Left lung (tissue), 4 donors: ENCODE measurements at regions not wholly inside any gene's neighbourhood (a gene's known extent, or its start where the extent isn't known, plus 50 kb on each side); places are given as distances from the start of the nearest gene placed in this dataset.

ENCODE experiments used
- ATAC-seq: fragments of 200-7000 bp; cut with Tn5 transposase; one replicate; pipeline ENCODE4 v1.9.1; 2020; ENCODE audit warnings: moderate library complexity
- DNase-seq, 4 donors: peaks; one replicate each; pipeline ENCODE4 v3.0.0-alpha.2; 2013 to 2020
- H3K27ac ChIP-seq, 2 donors: fragments of 200-600 bp; sonication (generic) in 1 of 2; one replicate each; pipeline versions ENCODE4 v1.5.0 to v1.8.0; 2020 to 2021
- H3K27me3 ChIP-seq, 2 donors: fragments of 200-600 bp; sonication (generic) in 1 of 2; one replicate each; pipeline versions ENCODE4 v1.5.0 to v1.8.0; 2020 to 2021
- H3K36me3 ChIP-seq, 2 donors: fragments of 200-600 bp; sonication (generic) in 1 of 2; one replicate each; pipeline versions ENCODE4 v1.5.0 to v1.8.0; 2020 to 2021
- H3K4me1 ChIP-seq, 2 donors: fragments of 200-600 bp; one replicate each; pipeline ENCODE4 v1.8.0; 2021
- H3K4me3 ChIP-seq, 2 donors: fragments of 200-600 bp; sonication (generic) in 1 of 2; one replicate each; pipeline versions ENCODE4 v1.5.0 to v1.8.0; 2020 to 2021; ENCODE audit warnings: mild to moderate bottlenecking in 1 of 2
- H3K9me3 ChIP-seq, 2 donors: fragments of 200-600 bp; sonication (generic) in 1 of 2; one replicate each; pipeline versions ENCODE4 v1.5.0 to v1.8.0; 2020 to 2021
- CTCF ChIP-seq, 2 donors: fragments of 200-600 bp; sonication (generic) in 1 of 2; IDR thresholded peaks; one replicate each; pipeline versions ENCODE4 v1.5.0 to v1.8.0; 2021; ENCODE audit warnings: antibody characterized with exemption in 2 of 2
- intact Hi-C, 2 donors: fragments of 100-400 bp; cut with DNase I; formaldehyde crosslinking; loops; one replicate each; pipeline versions ENCODE4 v1.11.2 to v1.14.2; 2022
- donor health status: DM: no; HTN: yes; CAD: no.
- donor health status: DM: no; HTN: no; CAD: no.

GRCh38 chr5:126269511-126269910 is 153.7 kb upstream of the GRAMD2B start:
- no peak for ATAC-seq
- Histone ChIP-seq H3K9me3 (peaks cover 0 to 6% of the 10 kb centered on the region in 2 donors), H3K4me3 (no peak overlapping the region), H3K27ac (no peak overlapping the region), H3K27me3 (no peaks in the 10 kb centered on the region), H3K36me3 (no peaks in the 10 kb centered on the region), H3K4me1 (no peaks in the 10 kb centered on the region)
- DNase-seq = no peak
- intact Hi-C loops = no loop called here
- TF ChIP-seq CTCF (IDR thresholded peaks at IDR 0.05) = no peak

GRCh38 chr5:126271141-126271540 is 152.1 kb upstream of the GRAMD2B start:
- no peak for TF ChIP-seq CTCF (IDR thresholded peaks at IDR 0.05)
- intact Hi-C loops = no loop called here
- H3K9me3 ChIP-seq = no peaks in the 10 kb centered on the region
- DNase-seq (no peak), ATAC-seq (no peak)
- H3K27ac ChIP-seq = no peak overlapping the region
- H3K4me1 ChIP-seq = no peaks in the 10 kb centered on the region
- H3K27me3 ChIP-seq = no peaks in the 10 kb centered on the region
- no peaks in the 10 kb centered on the region for H3K36me3 ChIP-seq
- no peak overlapping the region for H3K4me3 ChIP-seq

GRCh38 chr5:126274076-126274762 is 149.0 kb upstream of the GRAMD2B start:
- Histone ChIP-seq H3K4me3 (no peak overlapping the region), H3K4me1 (no peaks in the 10 kb centered on the region), H3K9me3 (no peaks in the 10 kb centered on the region), H3K27ac (no peak overlapping the region), H3K36me3 (no peaks in the 10 kb centered on the region), H3K27me3 (no peaks in the 10 kb centered on the region)
- ATAC-seq (no peak), DNase-seq (no peak)
- intact Hi-C loops = no loop called here
- TF ChIP-seq CTCF (IDR thresholded peaks at IDR 0.05) = no peak

- Histone ChIP-seq H3K4me3 (no peak overlapping the region), H3K27ac (no peak overlapping the region), H3K9me3 (no peaks in the 10 kb centered on the region), H3K4me1 (no peaks in the 10 kb centered on the region), H3K27me3 (no peaks in the 10 kb centered on the region), H3K36me3 (no peaks in the 10 kb centered on the region)
- ATAC-seq (no peak), DNase-seq (no peak)
- intact Hi-C loops = no loop called here
- no peak for TF ChIP-seq CTCF (IDR thresholded peaks at IDR 0.05)
Observed at GRCh38 chr5:126274763-126275125, 148.5 kb upstream of the GRAMD2B start.

- no peak for TF ChIP-seq CTCF (IDR thresholded peaks at IDR 0.05)
- no peaks in the 10 kb centered on the region for H3K36me3 ChIP-seq
- ATAC-seq (no peak), DNase-seq (no peak)
- no peak overlapping the region for H3K27ac ChIP-seq
- no peaks in the 10 kb centered on the region for H3K4me1 ChIP-seq
- H3K9me3 ChIP-seq = no peaks in the 10 kb centered on the region
- intact Hi-C loops = no loop called here
- H3K27me3 ChIP-seq = no peaks in the 10 kb centered on the region
- no peak overlapping the region for H3K4me3 ChIP-seq
Observed at GRCh38 chr5:126277762-126278161, 145.4 kb upstream of the GRAMD2B start.
